Thoracic aorta (tissue), 2 donors: ENCODE measurements at regions not wholly inside any gene's neighbourhood (a gene's known extent, or its start where the extent isn't known, plus 50 kb on each side); places are given as distances from the start of the nearest gene placed in this dataset.

Source experiments
- ATAC-seq: fragments of 150-250 bp; one replicate; pipeline ENCODE4 v1.8.0; 2017; ENCODE audit warnings: low read depth; ENCODE audit not compliant: insufficient number of reproducible peaks, low FRiP score
- DNase-seq: peaks from one replicate; pipeline ENCODE4 v3.0.0-alpha.2; 2020; ENCODE audit warnings: low spot score
- H3K27ac ChIP-seq, 2 donors: fragments of 200-600 bp; sonication (generic); 1 replicate in 1 of 2; 2 replicates in 1 of 2; pipeline ENCODE4 v1.5.1; 2016; ENCODE audit warnings: mild to moderate bottlenecking in 2 of 2, moderate library complexity in 2 of 2
- H3K27me3 ChIP-seq: fragments of 200-600 bp; sonication (generic); replicated peaks from 2 replicates; pipeline ENCODE4 v1.6.0; 2016; ENCODE audit warnings: mild to moderate bottlenecking; ENCODE audit not compliant: insufficient read depth
- H3K36me3 ChIP-seq: fragments of 200-600 bp; sonication (generic); one replicate; pipeline ENCODE4 v1.5.1; 2016
- H3K4me1 ChIP-seq, 2 donors: fragments of 200-600 bp; sonication (generic); 1 replicate in 1 of 2; 2 replicates in 1 of 2; pipeline versions ENCODE4 v1.5.1 to v1.6.0; 2016; ENCODE audit warnings: low read depth in 2 of 2, mild to moderate bottlenecking in 1 of 2; ENCODE audit not compliant: control insufficient read depth in 1 of 2
- H3K4me3 ChIP-seq: fragments of 200-600 bp; sonication (generic); 2 replicates; pipeline ENCODE4 v1.5.1; 2016; ENCODE audit warnings: mild to moderate bottlenecking
- H3K9me3 ChIP-seq: fragments of 200-600 bp; sonication (generic); 2 replicates; pipeline ENCODE4 v1.5.1; 2016
- TF ChIP-seq, protein P1 (sequence below): fragments of 200-600 bp; sonication (generic); IDR thresholded peaks from one replicate; pipeline ENCODE4 v1.5.1; 2019; ENCODE audit warnings: antibody characterized with exemption

DNA sequence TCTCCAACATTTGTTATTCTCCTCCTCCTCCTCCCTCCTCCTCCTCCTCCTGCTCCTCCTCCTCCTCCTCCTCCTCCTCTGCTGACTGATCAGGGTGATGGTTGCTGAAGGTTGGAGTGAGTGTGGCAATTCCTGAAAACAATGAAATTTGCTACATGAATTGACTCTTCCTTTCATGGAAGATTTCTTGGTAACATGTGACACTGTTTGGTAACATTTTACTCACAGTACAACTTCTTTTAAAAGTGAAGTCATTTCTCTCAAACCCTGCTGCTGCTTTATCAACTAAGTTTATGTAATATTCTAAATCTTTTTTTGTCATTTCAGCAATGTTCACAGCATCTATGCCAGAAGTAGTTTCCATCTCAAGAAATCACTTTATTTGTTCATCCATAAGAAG lies 543.0 kb downstream of the MAFB start:
- no peaks in the 10 kb centered on the region for H3K4me1 ChIP-seq
- TF ChIP-seq, protein P1, sequence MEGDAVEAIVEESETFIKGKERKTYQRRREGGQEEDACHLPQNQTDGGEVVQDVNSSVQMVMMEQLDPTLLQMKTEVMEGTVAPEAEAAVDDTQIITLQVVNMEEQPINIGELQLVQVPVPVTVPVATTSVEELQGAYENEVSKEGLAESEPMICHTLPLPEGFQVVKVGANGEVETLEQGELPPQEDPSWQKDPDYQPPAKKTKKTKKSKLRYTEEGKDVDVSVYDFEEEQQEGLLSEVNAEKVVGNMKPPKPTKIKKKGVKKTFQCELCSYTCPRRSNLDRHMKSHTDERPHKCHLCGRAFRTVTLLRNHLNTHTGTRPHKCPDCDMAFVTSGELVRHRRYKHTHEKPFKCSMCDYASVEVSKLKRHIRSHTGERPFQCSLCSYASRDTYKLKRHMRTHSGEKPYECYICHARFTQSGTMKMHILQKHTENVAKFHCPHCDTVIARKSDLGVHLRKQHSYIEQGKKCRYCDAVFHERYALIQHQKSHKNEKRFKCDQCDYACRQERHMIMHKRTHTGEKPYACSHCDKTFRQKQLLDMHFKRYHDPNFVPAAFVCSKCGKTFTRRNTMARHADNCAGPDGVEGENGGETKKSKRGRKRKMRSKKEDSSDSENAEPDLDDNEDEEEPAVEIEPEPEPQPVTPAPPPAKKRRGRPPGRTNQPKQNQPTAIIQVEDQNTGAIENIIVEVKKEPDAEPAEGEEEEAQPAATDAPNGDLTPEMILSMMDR = no peak
- ATAC-seq = no peak
- no peak for DNase-seq
- no peaks in the 10 kb centered on the region for H3K9me3 ChIP-seq
- H3K4me3 ChIP-seq = no peak overlapping the region
- no peak overlapping the region for H3K27ac ChIP-seq
- no peaks in the 10 kb centered on the region for H3K36me3 ChIP-seq
- no peaks in the 10 kb centered on the region for H3K27me3 ChIP-seq

DNA sequence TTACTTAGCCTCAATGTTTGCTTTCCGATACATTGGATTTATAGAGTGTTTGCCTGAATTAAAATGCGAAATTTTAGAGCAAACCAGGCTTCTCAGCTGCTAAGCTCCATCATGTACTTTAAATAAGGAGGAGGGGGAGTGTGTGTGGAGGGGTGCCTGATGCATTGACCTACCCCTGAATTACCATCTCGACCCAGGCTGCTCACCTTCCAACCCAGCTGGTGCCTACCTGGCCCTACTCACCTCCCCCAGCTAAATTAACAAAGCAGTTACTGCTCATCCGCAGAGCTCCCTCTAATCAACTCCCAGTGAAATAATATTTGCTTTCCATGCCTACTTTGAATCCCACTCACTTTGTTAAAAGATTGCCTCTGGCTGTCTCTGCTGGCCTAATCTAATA lies 544.5 kb downstream of the MAFB start:
- no peak for DNase-seq
- Histone ChIP-seq H3K36me3 (no peaks in the 10 kb centered on the region), H3K27ac (no peak overlapping the region), H3K9me3 (no peaks in the 10 kb centered on the region), H3K27me3 (no peaks in the 10 kb centered on the region), H3K4me3 (no peak overlapping the region), H3K4me1 (no peaks in the 10 kb centered on the region)
- no peak for ATAC-seq
- TF ChIP-seq, protein P1 = no peak

DNA sequence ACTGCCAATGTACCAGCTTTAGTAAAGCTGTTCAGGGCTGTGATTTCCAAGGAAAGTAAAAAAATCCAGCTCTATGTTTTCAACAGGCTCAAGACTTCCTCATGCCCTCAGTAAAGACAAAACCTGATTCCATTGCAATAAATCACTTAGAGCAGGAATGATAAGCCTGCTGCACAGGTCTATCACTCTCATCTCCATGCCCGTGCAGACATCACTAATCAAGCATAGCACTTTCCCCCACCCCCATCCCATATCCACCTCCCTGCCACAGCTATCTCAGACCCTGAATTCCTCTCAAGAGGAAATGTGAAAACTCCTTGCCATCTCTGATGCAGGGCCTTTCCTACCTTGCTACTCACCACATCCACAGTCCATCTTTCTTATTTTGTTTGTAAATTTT lies 554.9 kb downstream of the MAFB start:
- H3K4me3 ChIP-seq = no peak overlapping the region
- TF ChIP-seq, protein P1 = no peak

DNA sequence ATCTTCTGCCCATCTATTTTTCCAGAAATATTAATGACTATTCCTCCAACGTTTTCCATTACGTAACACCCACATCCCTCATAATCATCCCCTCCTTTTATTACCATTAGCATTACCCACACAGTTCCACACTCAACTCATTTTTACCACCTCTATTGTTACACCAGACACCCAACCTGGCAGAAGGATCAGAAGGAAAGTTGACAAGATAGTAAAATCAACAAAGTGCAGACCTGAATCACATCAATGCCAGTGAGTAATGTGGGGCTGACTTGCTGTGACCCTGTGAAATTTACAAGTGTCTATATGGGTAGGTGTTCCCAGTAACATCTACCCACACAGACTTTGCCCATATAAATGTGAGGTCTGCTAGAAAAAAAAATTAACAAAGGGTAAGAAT lies 568.2 kb downstream of the MAFB start:
- ATAC-seq = no peak
- no peak for DNase-seq
- no peaks in the 10 kb centered on the region for H3K36me3 ChIP-seq
- no peaks in the 10 kb centered on the region for H3K27me3 ChIP-seq
- no peaks in the 10 kb centered on the region for H3K4me1 ChIP-seq
- H3K27ac ChIP-seq = no peak overlapping the region
- no peak overlapping the region for H3K4me3 ChIP-seq
- TF ChIP-seq, protein P1 = no peak
- no peaks in the 10 kb centered on the region for H3K9me3 ChIP-seq

More for the DNA sequence above, 554.9 kb downstream of the MAFB start:
- H3K9me3 ChIP-seq = no peaks in the 10 kb centered on the region
- no peaks in the 10 kb centered on the region for H3K27me3 ChIP-seq
- no peak for ATAC-seq
- DNase-seq = no peak
- no peak overlapping the region for H3K27ac ChIP-seq
- no peaks in the 10 kb centered on the region for H3K4me1 ChIP-seq
- H3K36me3 ChIP-seq = no peaks in the 10 kb centered on the region

DNA sequence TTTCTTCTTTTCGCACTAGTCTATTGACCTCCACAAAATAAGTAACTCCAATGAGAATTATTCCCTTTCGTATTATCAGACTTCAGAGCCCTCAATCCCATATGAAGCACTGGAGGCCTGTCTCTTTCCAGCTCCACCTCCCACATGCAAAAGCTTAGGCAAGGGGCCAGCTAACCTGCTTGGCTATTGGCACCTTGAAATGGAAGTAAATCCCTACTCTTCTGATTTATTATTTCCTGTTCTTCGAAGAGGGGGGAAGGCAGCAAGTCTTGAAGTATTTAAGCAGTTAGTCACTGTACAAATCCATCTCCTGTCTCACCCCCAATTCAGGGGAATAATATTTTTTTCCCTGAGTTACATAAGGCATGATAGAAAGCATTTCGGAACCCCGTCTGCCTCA lies 577.8 kb downstream of the MAFB start:
- Histone ChIP-seq H3K36me3 (no peaks in the 10 kb centered on the region), H3K27ac (no peak overlapping the region), H3K4me1 (no peaks in the 10 kb centered on the region), H3K27me3 (no peaks in the 10 kb centered on the region), H3K4me3 (no peak overlapping the region), H3K9me3 (no peaks in the 10 kb centered on the region)
- ATAC-seq (no peak), DNase-seq (no peak)
- TF ChIP-seq, protein P1 = no peak
